HL-60 (cell line): ENCODE measurements at regions not wholly inside any gene's neighbourhood (a gene's known extent, or its start where the extent isn't known, plus 50 kb on each side); places are given as distances from the start of the nearest gene placed in this dataset.
A peak's percentile ranks its signal among the peaks of the same experiment; 100 is the strongest.

Experiments
- DNase-seq, 2 experiments: peaks; one replicate each; pipeline ENCODE4 v3.0.0-alpha.2; 2010 to 2020; ENCODE audit warnings: low read depth in 1 of 2, low spot score in 1 of 2
- H3K27ac ChIP-seq: fragments of 250-450 bp; sonication (Bioruptor Pico); replicated peaks from 2 replicates; pipeline ENCODE4 v1.5.1; 2020; ENCODE audit warnings: mild to moderate bottlenecking, moderate library complexity
- H3K27me3 ChIP-seq: fragments of 250-450 bp; sonication (Bioruptor Pico); 2 replicates; pipeline ENCODE4 v1.5.1; 2021; ENCODE audit warnings: mild to moderate bottlenecking, moderate library complexity; ENCODE audit not compliant: insufficient read depth, poor library complexity, severe bottlenecking
- H3K4me3 ChIP-seq: replicated peaks from 2 replicates; pipeline ENCODE4 v1.5.1; 2011; ENCODE audit warnings: mild to moderate bottlenecking, control low read depth, low read length; ENCODE audit not compliant: insufficient read depth
- GABPA ChIP-seq: IDR thresholded peaks from 2 replicates; pipeline ENCODE4 v1.6.1; 2012; ENCODE audit warnings: low read depth
- POLR2AphosphoS5 ChIP-seq: IDR thresholded peaks from 2 replicates; pipeline ENCODE4 v1.6.1; 2012; ENCODE audit warnings: low read depth
- SPI1 ChIP-seq: IDR thresholded peaks from 2 replicates; pipeline ENCODE4 v1.6.1; 2012; ENCODE audit warnings: low read depth, mild to moderate bottlenecking, borderline replicate concordance
- TF ChIP-seq, protein P1 (sequence below): IDR thresholded peaks from one replicate; pipeline ENCODE4 v1.5.1; 2011; ENCODE audit warnings: low read length, control low read depth, inconsistent platforms; ENCODE audit not compliant: insufficient read depth
- TF ChIP-seq, protein P2 (sequence below): IDR thresholded peaks from 2 replicates; pipeline ENCODE4 v1.6.1; 2012; ENCODE audit warnings: low read depth; ENCODE audit not compliant: insufficient replicate concordance

DNA sequence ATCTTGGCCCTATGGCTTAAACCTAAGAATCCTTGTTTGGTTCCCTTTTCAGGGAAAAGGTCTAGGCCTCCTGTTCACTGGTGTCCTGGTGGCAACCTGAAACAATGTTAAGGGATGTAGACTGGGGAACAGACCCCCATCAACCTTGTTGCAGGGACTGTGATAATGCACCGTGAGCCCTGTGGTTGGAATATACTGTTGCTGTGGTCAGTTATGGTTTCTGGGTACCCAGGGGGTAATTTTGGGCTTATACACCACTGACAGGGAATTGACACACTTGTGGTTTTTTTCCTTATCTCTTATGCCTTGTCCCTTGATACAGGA is 64.0 kb upstream of the WDR1 start:
- Histone ChIP-seq H3K27me3 (no peaks in the 10 kb centered on the region), H3K4me3 (no peak overlapping the region), H3K27ac (peak overlapping the region; percentile 74)
- TF ChIP-seq, protein P1, sequence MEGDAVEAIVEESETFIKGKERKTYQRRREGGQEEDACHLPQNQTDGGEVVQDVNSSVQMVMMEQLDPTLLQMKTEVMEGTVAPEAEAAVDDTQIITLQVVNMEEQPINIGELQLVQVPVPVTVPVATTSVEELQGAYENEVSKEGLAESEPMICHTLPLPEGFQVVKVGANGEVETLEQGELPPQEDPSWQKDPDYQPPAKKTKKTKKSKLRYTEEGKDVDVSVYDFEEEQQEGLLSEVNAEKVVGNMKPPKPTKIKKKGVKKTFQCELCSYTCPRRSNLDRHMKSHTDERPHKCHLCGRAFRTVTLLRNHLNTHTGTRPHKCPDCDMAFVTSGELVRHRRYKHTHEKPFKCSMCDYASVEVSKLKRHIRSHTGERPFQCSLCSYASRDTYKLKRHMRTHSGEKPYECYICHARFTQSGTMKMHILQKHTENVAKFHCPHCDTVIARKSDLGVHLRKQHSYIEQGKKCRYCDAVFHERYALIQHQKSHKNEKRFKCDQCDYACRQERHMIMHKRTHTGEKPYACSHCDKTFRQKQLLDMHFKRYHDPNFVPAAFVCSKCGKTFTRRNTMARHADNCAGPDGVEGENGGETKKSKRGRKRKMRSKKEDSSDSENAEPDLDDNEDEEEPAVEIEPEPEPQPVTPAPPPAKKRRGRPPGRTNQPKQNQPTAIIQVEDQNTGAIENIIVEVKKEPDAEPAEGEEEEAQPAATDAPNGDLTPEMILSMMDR: no peak
- TF ChIP-seq SPI1: no peak
- TF ChIP-seq GABPA: no peak
- TF ChIP-seq, protein P2, sequence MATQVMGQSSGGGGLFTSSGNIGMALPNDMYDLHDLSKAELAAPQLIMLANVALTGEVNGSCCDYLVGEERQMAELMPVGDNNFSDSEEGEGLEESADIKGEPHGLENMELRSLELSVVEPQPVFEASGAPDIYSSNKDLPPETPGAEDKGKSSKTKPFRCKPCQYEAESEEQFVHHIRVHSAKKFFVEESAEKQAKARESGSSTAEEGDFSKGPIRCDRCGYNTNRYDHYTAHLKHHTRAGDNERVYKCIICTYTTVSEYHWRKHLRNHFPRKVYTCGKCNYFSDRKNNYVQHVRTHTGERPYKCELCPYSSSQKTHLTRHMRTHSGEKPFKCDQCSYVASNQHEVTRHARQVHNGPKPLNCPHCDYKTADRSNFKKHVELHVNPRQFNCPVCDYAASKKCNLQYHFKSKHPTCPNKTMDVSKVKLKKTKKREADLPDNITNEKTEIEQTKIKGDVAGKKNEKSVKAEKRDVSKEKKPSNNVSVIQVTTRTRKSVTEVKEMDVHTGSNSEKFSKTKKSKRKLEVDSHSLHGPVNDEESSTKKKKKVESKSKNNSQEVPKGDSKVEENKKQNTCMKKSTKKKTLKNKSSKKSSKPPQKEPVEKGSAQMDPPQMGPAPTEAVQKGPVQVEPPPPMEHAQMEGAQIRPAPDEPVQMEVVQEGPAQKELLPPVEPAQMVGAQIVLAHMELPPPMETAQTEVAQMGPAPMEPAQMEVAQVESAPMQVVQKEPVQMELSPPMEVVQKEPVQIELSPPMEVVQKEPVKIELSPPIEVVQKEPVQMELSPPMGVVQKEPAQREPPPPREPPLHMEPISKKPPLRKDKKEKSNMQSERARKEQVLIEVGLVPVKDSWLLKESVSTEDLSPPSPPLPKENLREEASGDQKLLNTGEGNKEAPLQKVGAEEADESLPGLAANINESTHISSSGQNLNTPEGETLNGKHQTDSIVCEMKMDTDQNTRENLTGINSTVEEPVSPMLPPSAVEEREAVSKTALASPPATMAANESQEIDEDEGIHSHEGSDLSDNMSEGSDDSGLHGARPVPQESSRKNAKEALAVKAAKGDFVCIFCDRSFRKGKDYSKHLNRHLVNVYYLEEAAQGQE: no peak
- TF ChIP-seq POLR2AphosphoS5: no peak
- peak in 1 of 2 experiments; percentile 11 for DNase-seq

DNA sequence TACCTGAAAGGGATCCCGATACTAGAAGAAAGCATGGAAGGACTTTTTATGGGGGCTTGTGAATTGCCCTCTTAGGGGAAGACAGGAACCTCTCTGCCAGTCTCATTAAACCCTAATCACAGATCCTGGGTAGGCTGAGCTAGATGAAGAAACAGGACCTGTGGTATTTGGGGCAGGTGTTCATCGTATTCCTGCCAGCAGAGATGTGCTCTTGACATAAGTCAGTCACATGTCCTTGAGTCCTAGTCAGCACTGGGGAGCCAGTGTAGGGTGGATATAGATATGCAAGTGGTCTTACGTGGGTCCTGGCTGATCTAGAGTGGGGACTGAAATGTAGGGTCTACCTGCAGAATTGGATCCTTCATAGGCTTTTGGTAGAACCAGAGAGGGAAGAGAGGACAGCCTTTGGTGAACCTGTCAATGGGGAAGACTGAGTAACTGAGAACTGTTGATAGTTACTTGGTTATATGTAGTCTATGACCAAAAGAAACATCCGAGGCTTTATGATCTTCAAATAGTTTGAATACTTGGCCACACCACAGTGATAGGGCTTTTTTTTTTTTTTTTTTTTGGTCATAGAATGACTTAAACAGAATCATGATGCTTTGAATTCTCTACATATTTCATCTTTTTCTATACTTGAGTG is 63.5 kb upstream of the WDR1 start:
- H3K27ac ChIP-seq: peak overlapping the region; percentile 74; the same call in 1 of the 2 replicates
- no peaks in the 10 kb centered on the region for H3K27me3 ChIP-seq
- TF ChIP-seq, protein P2: no peak
- TF ChIP-seq, protein P1: no peak
- TF ChIP-seq GABPA (no peak), POLR2AphosphoS5 (no peak), SPI1 (no peak)
- H3K4me3 ChIP-seq: no peak overlapping the region
- DNase-seq: no peak

DNA sequence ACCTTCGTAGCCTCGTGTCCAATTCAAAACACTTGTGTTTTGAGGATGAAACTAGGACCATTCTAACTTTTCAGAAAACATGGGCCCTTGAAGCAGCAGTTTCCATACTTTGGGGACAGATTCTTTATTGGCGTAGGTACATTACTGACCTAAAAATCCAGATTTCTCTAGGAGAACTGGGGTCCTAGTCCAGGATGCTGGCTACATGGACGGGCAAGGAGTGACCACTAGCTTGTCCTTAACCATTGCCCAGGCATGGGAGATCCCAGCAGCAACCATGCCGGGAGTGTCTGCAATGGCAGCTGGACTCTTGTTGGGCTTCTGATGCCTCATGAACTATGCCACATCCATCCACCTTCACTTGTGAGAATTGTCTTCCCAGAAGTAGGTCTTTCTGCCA is 62.2 kb upstream of the WDR1 start:
- Histone ChIP-seq H3K27me3 (no peaks in the 10 kb centered on the region), H3K27ac (no peak overlapping the region), H3K4me3 (no peak overlapping the region)
- no peak for DNase-seq
- TF ChIP-seq, protein P2: no peak
- TF ChIP-seq, protein P1: no peak
- TF ChIP-seq POLR2AphosphoS5: no peak
- no peak for TF ChIP-seq GABPA
- TF ChIP-seq SPI1: no peak
